Left lung (tissue), 4 donors: ENCODE measurements at regions not wholly inside any gene's neighbourhood (a gene's known extent, or its start where the extent isn't known, plus 50 kb on each side); places are given as distances from the start of the nearest gene placed in this dataset.

ENCODE experiments used
- ATAC-seq: fragments of 200-7000 bp; cut with Tn5 transposase; one replicate; pipeline ENCODE4 v1.9.1; 2020; ENCODE audit warnings: moderate library complexity
- DNase-seq, 4 donors: peaks; one replicate each; pipeline ENCODE4 v3.0.0-alpha.2; 2013 to 2020
- H3K27ac ChIP-seq, 2 donors: fragments of 200-600 bp; sonication (generic) in 1 of 2; one replicate each; pipeline versions ENCODE4 v1.5.0 to v1.8.0; 2020 to 2021
- H3K27me3 ChIP-seq, 2 donors: fragments of 200-600 bp; sonication (generic) in 1 of 2; one replicate each; pipeline versions ENCODE4 v1.5.0 to v1.8.0; 2020 to 2021
- H3K36me3 ChIP-seq, 2 donors: fragments of 200-600 bp; sonication (generic) in 1 of 2; one replicate each; pipeline versions ENCODE4 v1.5.0 to v1.8.0; 2020 to 2021
- H3K4me1 ChIP-seq, 2 donors: fragments of 200-600 bp; one replicate each; pipeline ENCODE4 v1.8.0; 2021
- H3K4me3 ChIP-seq, 2 donors: fragments of 200-600 bp; sonication (generic) in 1 of 2; one replicate each; pipeline versions ENCODE4 v1.5.0 to v1.8.0; 2020 to 2021; ENCODE audit warnings: mild to moderate bottlenecking in 1 of 2
- H3K9me3 ChIP-seq, 2 donors: fragments of 200-600 bp; sonication (generic) in 1 of 2; one replicate each; pipeline versions ENCODE4 v1.5.0 to v1.8.0; 2020 to 2021
- intact Hi-C, 2 donors: fragments of 100-400 bp; cut with DNase I; formaldehyde crosslinking; loops; one replicate each; pipeline versions ENCODE4 v1.11.2 to v1.14.2; 2022
- TF ChIP-seq, protein P1 (sequence below), 2 donors: fragments of 200-600 bp; sonication (generic) in 1 of 2; IDR thresholded peaks; one replicate each; pipeline versions ENCODE4 v1.5.0 to v1.8.0; 2021; ENCODE audit warnings: antibody characterized with exemption in 2 of 2
- donor health status: DM: no; HTN: yes; CAD: no.
- donor health status: DM: no; HTN: no; CAD: no.

DNA sequence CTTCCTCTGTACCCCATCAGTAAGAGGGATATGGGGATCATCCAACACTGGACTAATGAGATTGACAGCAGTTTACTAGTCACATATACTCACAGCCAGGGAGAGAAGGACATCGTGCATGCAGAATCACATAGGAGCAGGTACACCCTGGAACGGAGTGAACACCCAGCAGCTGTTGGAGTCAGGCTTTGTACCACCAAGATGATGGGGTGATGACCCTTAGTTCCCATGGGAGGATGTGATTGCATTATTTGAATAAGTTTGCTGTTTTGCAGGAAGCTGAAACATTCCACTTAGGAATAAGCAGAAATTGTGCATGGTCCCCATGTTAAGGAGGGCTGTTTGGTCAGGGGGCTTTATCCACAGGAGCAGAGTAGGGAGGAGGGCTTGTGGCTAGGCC is 482.7 kb upstream of the PDZRN3 start:
- Histone ChIP-seq H3K27me3 (no peaks in the 10 kb centered on the region), H3K9me3 (no peaks in the 10 kb centered on the region), H3K36me3 (no peaks in the 10 kb centered on the region), H3K4me3 (no peak overlapping the region), H3K27ac (no peak overlapping the region), H3K4me1 (no peaks in the 10 kb centered on the region)
- intact Hi-C loops = no loop called here
- TF ChIP-seq, protein P1, sequence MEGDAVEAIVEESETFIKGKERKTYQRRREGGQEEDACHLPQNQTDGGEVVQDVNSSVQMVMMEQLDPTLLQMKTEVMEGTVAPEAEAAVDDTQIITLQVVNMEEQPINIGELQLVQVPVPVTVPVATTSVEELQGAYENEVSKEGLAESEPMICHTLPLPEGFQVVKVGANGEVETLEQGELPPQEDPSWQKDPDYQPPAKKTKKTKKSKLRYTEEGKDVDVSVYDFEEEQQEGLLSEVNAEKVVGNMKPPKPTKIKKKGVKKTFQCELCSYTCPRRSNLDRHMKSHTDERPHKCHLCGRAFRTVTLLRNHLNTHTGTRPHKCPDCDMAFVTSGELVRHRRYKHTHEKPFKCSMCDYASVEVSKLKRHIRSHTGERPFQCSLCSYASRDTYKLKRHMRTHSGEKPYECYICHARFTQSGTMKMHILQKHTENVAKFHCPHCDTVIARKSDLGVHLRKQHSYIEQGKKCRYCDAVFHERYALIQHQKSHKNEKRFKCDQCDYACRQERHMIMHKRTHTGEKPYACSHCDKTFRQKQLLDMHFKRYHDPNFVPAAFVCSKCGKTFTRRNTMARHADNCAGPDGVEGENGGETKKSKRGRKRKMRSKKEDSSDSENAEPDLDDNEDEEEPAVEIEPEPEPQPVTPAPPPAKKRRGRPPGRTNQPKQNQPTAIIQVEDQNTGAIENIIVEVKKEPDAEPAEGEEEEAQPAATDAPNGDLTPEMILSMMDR (IDR thresholded peaks at IDR 0.05) = no peak
- no peak for ATAC-seq
- peak in 1 of 4 donors; percentile 47 for DNase-seq

DNA sequence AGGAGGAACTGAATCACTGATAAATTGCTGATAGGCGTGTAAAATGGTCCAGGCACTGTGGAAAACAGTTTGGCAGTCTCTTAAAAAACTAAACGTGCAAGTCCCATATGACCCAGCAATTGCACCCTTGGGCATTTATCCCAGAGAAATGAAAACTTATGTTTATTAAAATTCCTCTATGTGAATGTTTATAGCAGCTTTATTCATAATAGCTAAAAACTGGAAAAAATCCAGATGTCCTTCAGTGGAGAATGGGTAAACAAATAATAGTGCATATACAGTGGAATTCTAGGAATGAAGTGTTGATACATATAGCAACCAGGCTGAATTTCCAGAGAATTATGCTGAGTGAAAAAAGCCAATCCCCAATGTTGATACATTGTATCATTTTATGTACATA is 482.2 kb upstream of the PDZRN3 start:
- H3K9me3 ChIP-seq = no peaks in the 10 kb centered on the region
- no peaks in the 10 kb centered on the region for H3K4me1 ChIP-seq
- TF ChIP-seq, protein P1 (IDR thresholded peaks at IDR 0.05) = no peak
- H3K27me3 ChIP-seq = no peaks in the 10 kb centered on the region
- no peak overlapping the region for H3K4me3 ChIP-seq
- H3K27ac ChIP-seq = no peak overlapping the region
- DNase-seq (peak in 2 of 4 donors; percentile 78 to 81), ATAC-seq (no peak)
- intact Hi-C loops = no loop called here
- no peaks in the 10 kb centered on the region for H3K36me3 ChIP-seq

DNA sequence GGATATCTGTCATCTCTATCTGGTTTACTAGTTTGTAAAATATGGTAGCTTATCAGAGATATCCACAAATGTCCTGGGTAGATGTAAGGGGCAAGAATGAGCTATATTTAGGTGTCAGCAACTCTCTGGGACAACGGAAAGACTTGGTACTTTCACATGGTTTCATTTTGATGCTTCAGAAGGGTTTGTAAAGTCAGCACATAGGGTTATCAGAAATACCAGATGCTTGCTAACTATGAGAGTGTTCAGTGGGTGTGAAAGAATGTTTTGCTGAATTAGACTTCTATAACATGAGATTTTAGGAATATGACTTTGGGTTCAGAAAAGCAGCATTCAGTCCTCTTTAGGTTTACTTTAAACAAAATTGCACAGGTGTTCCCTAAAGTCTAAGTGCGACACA is 466.5 kb upstream of the PDZRN3 start:
- Histone ChIP-seq H3K36me3 (no peaks in the 10 kb centered on the region), H3K4me1 (no peaks in the 10 kb centered on the region), H3K27me3 (no peaks in the 10 kb centered on the region), H3K4me3 (no peak overlapping the region), H3K27ac (no peak overlapping the region), H3K9me3 (no peaks in the 10 kb centered on the region)
- ATAC-seq (no peak), DNase-seq (no peak)
- intact Hi-C loops = no loop called here
- TF ChIP-seq, protein P1 (IDR thresholded peaks at IDR 0.05) = no peak

DNA sequence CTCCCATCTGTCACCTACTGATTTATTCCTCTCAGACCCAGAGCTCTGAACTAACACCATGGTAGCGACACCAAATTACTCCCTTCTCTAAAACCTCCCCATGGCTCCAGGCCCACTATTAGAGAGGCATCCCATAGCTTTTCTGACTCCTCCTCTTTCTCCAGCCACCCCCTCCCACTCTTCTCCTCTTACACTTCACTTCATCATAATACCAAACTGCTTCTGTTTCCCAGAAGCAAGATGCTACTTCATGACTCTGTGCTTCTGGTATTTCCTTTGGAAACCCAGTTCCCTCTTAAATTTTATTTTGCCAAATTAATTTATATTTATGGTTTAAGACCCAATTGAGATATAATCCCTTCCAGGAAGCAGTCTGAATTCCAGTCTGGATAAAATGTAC is 465.1 kb upstream of the PDZRN3 start:
- TF ChIP-seq, protein P1 (IDR thresholded peaks at IDR 0.05) = no peak
- H3K4me1 ChIP-seq = no peaks in the 10 kb centered on the region

GRCh38 chr3:74080056-74080461 is 455.3 kb upstream of the PDZRN3 start:
- peak in 2 of 4 donors; percentile 90 to 91 for DNase-seq
- H3K27ac ChIP-seq = peak overlapping the region in 1 of 2 donors; percentile 69
- no peaks in the 10 kb centered on the region for H3K9me3 ChIP-seq
- H3K27me3 ChIP-seq = no peaks in the 10 kb centered on the region
- intact Hi-C loops = no loop called here
- H3K4me1 ChIP-seq = no peaks in the 10 kb centered on the region
- TF ChIP-seq, protein P1 (IDR thresholded peaks at IDR 0.05) = no peak
- H3K4me3 ChIP-seq = no peak overlapping the region
- H3K36me3 ChIP-seq = no peaks in the 10 kb centered on the region
- peak; percentile 60 for ATAC-seq

More for the DNA sequence above, 465.1 kb upstream of the PDZRN3 start:
- ATAC-seq (peak; percentile 29), DNase-seq (no peak)
- Histone ChIP-seq H3K36me3 (no peaks in the 10 kb centered on the region), H3K27ac (no peak overlapping the region), H3K27me3 (no peaks in the 10 kb centered on the region), H3K4me3 (no peak overlapping the region), H3K9me3 (no peaks in the 10 kb centered on the region)
- intact Hi-C loops = no loop called here
